ENCODE measurements at regions not wholly inside any gene's neighbourhood (a gene's known extent, or its start where the extent isn't known, plus 50 kb on each side); places are given as distances from the start of the nearest gene placed in this dataset.
A peak's percentile ranks its signal among the peaks of the same experiment; 100 is the strongest.
"Not testable (repeated sequence)": the region's sequence is repeated elsewhere in the genome, so short reads cannot be mapped to it uniquely, and the experiment has no call there.

GRCh38 chr2:234351866-234352265 is 145.0 kb downstream of the ARL4C start:
- not testable (repeated sequence) for H3K4me3 ChIP-seq; H3K9me3 ChIP-seq (replicated peaks); H3K4me1 ChIP-seq; H3K27ac ChIP-seq; DNase-seq; H3K36me3 ChIP-seq; H3K27me3 ChIP-seq

DNA sequence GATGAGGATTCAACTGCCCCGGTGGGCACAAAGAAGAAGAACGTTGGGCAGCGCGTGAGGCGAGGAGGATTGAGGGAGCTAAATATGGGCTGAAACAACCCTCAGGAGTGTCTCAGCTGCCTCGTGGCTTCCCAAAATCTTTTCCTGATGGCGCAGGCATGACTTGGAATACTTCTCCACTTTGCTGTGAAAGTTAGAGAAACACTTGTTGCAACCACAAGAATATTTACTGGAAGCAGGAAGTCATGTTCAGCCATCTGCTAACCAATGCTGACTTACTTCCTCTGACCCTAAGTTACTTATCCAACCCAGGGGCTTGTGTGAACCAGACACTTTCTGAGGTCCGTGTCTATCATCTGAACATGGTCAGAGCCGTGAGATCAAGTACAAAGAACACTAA is 148.8 kb downstream of the ARL4C start:
- Histone ChIP-seq H3K27me3 (no peaks in the 10 kb centered on the region), H3K27ac (no peak overlapping the region), H3K4me3 (no peak overlapping the region), H3K4me1 (no peaks in the 10 kb centered on the region), H3K36me3 (no peaks in the 10 kb centered on the region), H3K9me3 (replicated peaks) (no peaks in the 10 kb centered on the region)
- no peak for DNase-seq

- H3K4me3 ChIP-seq = no peak overlapping the region
- no peak for DNase-seq
- H3K27me3 ChIP-seq = no peaks in the 10 kb centered on the region
- H3K36me3 ChIP-seq = no peaks in the 10 kb centered on the region
- H3K27ac ChIP-seq = no peak overlapping the region
- no peaks in the 10 kb centered on the region for H3K4me1 ChIP-seq
- no peaks in the 10 kb centered on the region for H3K9me3 ChIP-seq (replicated peaks)
Measured at GRCh38 chr2:234345921-234346320, 151.0 kb downstream of the ARL4C start.

DNA sequence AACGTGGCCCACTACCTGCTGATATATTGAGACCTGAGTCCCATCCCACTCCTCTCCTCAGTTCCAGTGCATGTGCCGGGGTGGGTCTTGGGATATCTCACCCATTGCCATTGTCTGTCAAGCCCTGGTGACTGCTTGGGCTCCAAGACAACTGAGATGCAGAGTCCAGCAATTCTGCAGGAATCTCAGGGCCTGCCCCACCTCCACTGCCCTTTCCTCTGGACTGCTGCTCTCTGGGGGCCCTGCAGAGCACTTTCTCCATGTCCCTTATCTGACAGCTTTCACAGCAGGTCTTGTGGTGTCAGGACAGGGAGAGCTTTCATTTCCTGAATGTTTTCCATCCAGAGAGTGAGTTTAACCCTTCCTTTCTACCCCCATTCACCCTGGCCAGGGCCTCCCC is 152.9 kb downstream of the ARL4C start:
- Histone ChIP-seq H3K9me3 (replicated peaks) (no peaks in the 10 kb centered on the region), H3K27me3 (no peaks in the 10 kb centered on the region), H3K36me3 (no peaks in the 10 kb centered on the region), H3K4me3 (no peak overlapping the region), H3K27ac (no peak overlapping the region), H3K4me1 (no peaks in the 10 kb centered on the region)
- no peak for DNase-seq

DNA sequence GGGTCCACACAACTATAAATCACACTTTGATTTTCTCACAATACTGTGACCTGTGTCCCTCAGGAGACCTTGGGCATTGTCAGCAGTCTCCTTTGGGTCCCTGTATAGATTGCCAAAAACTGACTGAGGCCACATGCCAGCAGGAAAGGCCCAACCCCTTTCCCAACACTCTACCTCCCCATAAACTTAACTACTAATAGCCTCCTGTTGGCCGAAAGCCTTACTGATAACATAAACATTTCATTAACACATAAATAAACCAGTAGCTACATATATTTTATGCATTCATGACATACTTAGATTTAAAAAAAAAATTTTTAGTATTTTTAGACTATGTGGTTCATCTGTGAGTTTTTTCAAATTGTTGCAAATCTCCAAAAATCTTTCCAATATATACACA is 153.5 kb downstream of the ARL4C start:
- no peaks in the 10 kb centered on the region for H3K9me3 ChIP-seq (replicated peaks)

DNA sequence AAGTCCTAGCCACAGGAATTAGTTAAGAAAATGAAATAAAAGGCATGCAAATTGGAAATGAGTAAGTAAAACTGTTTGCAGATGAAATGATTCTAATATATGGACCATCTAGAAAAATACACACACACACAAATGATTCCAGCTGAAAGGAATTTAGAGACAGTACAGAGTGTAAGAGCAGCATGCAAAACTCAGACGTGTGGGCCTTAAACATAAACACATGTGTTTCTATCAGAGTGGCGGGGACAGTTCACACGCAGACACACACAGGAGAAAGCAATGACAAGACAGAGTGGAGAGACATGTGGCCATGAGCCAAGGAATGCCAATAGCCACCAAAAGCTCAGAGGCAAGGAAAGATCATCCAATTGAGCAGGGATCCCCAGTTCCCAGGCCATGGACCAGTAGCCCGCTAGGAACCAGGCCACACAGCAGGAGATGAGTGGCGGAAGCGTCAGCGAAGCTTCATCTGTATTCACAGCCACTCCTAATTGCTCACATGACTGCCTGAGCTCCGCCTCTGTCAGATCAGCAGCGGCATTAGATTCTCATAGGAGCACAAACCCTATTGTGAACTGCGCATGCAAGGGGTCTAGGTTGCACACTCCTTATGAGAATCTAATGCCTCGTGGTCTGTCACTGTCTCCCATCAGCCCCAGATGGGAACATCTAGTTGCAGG is 155.4 kb downstream of the ARL4C start:
- no peaks in the 10 kb centered on the region for H3K4me1 ChIP-seq
- H3K36me3 ChIP-seq = no peaks in the 10 kb centered on the region
- no peak overlapping the region for H3K4me3 ChIP-seq
- no peaks in the 10 kb centered on the region for H3K27me3 ChIP-seq
- no peak for DNase-seq
- H3K9me3 ChIP-seq (replicated peaks) = no peaks in the 10 kb centered on the region
- no peak overlapping the region for H3K27ac ChIP-seq

More for the DNA sequence above, 153.5 kb downstream of the ARL4C start:
- Histone ChIP-seq H3K4me1 (no peaks in the 10 kb centered on the region), H3K4me3 (no peak overlapping the region), H3K27me3 (no peaks in the 10 kb centered on the region), H3K27ac (no peak overlapping the region), H3K36me3 (no peaks in the 10 kb centered on the region)
- DNase-seq = no peak

GRCh38 chr2:234339501-234339900 is 157.4 kb downstream of the ARL4C start:
- no peak overlapping the region for H3K4me3 ChIP-seq
- H3K36me3 ChIP-seq = no peaks in the 10 kb centered on the region
- DNase-seq = no peak

GRCh38 chr2:234339011-234339410 is 157.9 kb downstream of the ARL4C start:
- no peak for DNase-seq
- no peak overlapping the region for H3K4me3 ChIP-seq
- no peaks in the 10 kb centered on the region for H3K27me3 ChIP-seq
- no peaks in the 10 kb centered on the region for H3K36me3 ChIP-seq
- no peak overlapping the region for H3K27ac ChIP-seq
- H3K9me3 ChIP-seq (replicated peaks) = no peaks in the 10 kb centered on the region
- H3K4me1 ChIP-seq = 0 out of 2 replicates have a peak, but pooled peaks cover 4% of the 10 kb centered on the region

More at GRCh38 chr2:234339501-234339900, 157.4 kb downstream of the ARL4C start:
- no peak overlapping the region for H3K27ac ChIP-seq
- no peaks in the 10 kb centered on the region for H3K27me3 ChIP-seq
- H3K9me3 ChIP-seq (replicated peaks) = no peaks in the 10 kb centered on the region
- H3K4me1 ChIP-seq = 0 out of 2 replicates have a peak, but pooled peaks cover 4% of the 10 kb centered on the region

DNA sequence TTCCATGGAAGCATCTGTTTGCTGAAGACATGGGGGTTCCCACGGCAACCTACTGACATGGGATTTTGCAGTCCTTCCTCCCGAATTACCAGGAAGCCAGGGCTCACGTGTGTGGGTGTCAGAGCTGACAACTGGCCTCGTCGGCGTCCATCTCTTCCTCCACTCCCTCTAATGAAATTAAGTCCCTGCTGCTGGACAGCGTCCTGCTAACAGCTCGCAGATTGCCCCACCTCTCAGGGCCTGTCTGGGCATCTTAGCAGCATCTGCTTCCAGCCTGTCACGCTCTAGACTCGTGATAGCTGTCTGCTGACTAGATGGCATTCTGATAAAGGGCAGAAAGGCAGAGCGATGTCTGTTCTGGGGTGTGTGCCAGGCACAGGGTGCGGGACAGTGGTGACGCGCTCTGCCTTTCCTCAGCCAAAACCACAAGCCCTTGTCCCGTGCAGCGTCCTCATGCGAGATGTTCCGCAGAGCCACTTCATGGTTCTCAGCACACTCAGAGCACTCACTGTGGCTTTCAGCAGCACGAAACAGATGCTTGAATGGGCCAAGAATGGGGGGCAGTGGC is 161.1 kb downstream of the ARL4C start:
- H3K4me3 ChIP-seq = no peak overlapping the region
- peak; percentile 65 to 75 for DNase-seq
- no peaks in the 10 kb centered on the region for H3K36me3 ChIP-seq
- H3K9me3 ChIP-seq (replicated peaks) = no peaks in the 10 kb centered on the region
- H3K4me1 ChIP-seq = 0 out of 2 replicates have a peak, but pooled peaks cover 4% of the 10 kb centered on the region
- H3K27ac ChIP-seq = no peak overlapping the region
- no peaks in the 10 kb centered on the region for H3K27me3 ChIP-seq

DNA sequence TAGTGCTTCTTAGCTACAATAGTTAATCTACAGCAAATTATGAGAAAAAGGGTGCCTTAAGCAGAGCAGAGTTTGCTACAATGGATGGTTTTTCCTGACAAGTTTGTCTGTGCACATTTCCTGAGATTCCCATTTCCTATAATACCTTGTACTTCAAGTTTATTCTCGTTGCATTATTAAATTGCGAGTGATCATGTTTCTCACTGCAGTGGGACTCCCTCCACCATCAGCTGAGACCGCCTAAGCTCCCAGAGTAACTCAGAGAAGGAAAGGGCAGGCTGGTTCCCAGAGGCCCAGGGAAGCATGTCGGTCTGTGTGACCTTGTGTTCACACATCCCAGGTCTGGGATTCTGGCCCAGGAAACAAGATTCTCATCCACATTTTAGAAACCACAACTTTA is 162.1 kb downstream of the ARL4C start:
- no peak for DNase-seq
- Histone ChIP-seq H3K4me1 (0 out of 2 replicates have a peak, but pooled peaks cover 4% of the 10 kb centered on the region), H3K9me3 (replicated peaks) (no peaks in the 10 kb centered on the region), H3K27me3 (no peaks in the 10 kb centered on the region), H3K4me3 (no peak overlapping the region), H3K36me3 (no peaks in the 10 kb centered on the region), H3K27ac (no peak overlapping the region)

GRCh38 chr2:234334151-234334550 is 162.7 kb downstream of the ARL4C start:
- H3K27ac ChIP-seq = no peak overlapping the region

DNA sequence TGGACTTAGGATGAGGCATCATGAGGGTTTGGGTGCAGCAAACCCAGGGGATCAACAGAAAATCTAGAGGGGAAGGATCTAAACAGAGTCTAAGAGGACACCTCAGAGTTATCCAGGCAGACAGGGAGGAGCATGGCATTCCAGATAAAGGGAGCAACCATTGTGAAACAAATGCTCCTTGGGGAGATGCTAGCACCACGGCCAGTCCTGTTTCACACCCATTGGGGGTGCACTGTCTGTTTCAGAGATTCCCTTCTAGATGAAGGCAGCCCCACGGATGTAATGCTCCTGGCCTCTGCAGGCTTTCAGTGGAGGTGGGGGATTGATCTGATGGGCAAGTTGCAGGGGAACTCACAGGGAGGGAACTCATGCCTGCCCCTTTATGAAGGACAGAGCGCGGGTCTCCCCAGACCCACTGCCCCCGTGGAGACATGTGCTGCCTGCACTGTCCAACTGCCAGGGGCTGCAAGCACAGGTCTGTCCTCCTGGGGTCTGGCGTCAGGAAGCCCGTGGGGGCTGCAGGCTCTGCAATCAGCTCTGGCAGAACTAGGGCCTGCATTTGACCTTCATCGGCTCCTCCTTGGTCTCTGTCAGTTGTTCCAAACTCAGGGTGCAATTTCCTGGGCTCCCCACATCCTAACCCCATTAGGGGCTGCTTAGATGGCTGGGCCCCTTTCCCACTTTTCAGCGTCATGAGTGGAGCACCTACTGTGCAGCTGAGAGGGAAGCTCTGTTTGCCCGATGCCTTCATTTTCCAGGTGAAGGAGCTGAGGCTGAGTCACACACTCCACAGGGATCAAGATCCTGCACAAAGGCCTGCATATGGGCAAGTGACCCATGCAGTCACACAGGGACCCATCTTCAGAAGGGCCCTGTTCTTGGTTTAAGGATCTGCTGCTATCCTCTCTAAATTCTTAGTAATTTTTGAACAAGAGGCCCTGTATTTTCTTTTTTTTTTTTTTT is 163.4 kb downstream of the ARL4C start:
- DNase-seq = no peak
- Histone ChIP-seq H3K27me3 (no peaks in the 10 kb centered on the region), H3K4me3 (no peak overlapping the region), H3K27ac (no peak overlapping the region), H3K4me1 (0 out of 2 replicates have a peak, but pooled peaks cover 4% of the 10 kb centered on the region), H3K9me3 (replicated peaks) (no peaks in the 10 kb centered on the region), H3K36me3 (no peaks in the 10 kb centered on the region)

More at GRCh38 chr2:234334151-234334550, 162.7 kb downstream of the ARL4C start:
- H3K36me3 ChIP-seq = no peaks in the 10 kb centered on the region
- no peaks in the 10 kb centered on the region for H3K27me3 ChIP-seq
- no peaks in the 10 kb centered on the region for H3K9me3 ChIP-seq (replicated peaks)
- DNase-seq = peak in 1 of 2 experiments; percentile 45
- 0 out of 2 replicates have a peak, but pooled peaks cover 4% of the 10 kb centered on the region for H3K4me1 ChIP-seq
- H3K4me3 ChIP-seq = no peak overlapping the region

- Histone ChIP-seq H3K9me3 (replicated peaks) (no peaks in the 10 kb centered on the region), H3K36me3 (no peaks in the 10 kb centered on the region), H3K4me3 (no peak overlapping the region), H3K27me3 (no peaks in the 10 kb centered on the region), H3K4me1 (0 out of 2 replicates have a peak, but pooled peaks cover 4% of the 10 kb centered on the region), H3K27ac (no peak overlapping the region)
- no peak for DNase-seq
Measured at GRCh38 chr2:234331966-234332365, 164.9 kb downstream of the ARL4C start.

DNA sequence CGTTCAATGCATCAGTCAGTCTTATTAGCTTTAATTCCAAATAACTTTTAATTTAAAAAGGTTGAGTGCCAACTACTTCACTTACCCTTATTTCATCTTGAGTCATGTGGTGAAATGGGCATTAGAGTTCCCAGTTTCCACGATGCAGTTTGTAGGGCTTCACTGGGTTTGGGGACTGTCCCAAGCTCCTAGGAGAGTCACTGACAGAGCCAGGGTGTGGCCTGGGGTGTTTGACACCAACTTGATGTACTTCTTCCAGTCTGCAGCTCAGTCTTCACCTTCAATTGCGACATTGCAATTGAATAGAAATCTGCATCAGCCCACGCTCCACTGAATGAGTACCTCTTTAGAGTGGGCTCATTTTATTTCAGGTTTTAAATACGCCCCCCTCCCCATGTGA is 165.3 kb downstream of the ARL4C start:
- Histone ChIP-seq H3K4me1 (0 out of 2 replicates have a peak, but pooled peaks cover 4% of the 10 kb centered on the region), H3K4me3 (no peak overlapping the region), H3K9me3 (replicated peaks) (no peaks in the 10 kb centered on the region), H3K27ac (no peak overlapping the region), H3K27me3 (no peaks in the 10 kb centered on the region), H3K36me3 (no peaks in the 10 kb centered on the region)
- no peak for DNase-seq

DNA sequence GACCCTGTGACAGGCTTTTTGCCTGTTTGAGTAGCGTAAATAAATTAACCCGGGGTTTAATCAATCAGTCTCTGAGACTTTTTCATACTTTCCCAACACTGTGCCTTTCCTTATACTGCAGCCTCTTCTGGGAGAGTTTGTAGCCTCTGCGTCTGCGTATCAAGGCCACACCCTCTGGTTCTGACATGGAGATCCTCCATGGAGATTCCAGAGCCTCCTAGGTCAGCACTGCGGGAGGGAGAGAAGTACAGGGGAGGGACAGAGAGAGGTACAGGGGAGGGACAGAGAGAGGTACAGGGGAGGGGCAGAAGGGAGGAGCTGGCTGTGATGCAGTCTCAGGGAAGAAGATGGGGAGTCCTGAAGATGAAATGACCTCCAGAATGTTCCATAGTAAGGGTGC is 166.0 kb downstream of the ARL4C start:
- no peaks in the 10 kb centered on the region for H3K36me3 ChIP-seq
- no peak overlapping the region for H3K27ac ChIP-seq
- no peak for DNase-seq
- 0 out of 2 replicates have a peak, but pooled peaks cover 4% of the 10 kb centered on the region for H3K4me1 ChIP-seq
- H3K9me3 ChIP-seq (replicated peaks) = no peaks in the 10 kb centered on the region
- no peaks in the 10 kb centered on the region for H3K27me3 ChIP-seq
- H3K4me3 ChIP-seq = no peak overlapping the region
